ENCODE measurements at regions not wholly inside any gene's neighbourhood (a gene's known extent, or its start where the extent isn't known, plus 50 kb on each side); places are given as distances from the start of the nearest gene placed in this dataset.

DNA sequence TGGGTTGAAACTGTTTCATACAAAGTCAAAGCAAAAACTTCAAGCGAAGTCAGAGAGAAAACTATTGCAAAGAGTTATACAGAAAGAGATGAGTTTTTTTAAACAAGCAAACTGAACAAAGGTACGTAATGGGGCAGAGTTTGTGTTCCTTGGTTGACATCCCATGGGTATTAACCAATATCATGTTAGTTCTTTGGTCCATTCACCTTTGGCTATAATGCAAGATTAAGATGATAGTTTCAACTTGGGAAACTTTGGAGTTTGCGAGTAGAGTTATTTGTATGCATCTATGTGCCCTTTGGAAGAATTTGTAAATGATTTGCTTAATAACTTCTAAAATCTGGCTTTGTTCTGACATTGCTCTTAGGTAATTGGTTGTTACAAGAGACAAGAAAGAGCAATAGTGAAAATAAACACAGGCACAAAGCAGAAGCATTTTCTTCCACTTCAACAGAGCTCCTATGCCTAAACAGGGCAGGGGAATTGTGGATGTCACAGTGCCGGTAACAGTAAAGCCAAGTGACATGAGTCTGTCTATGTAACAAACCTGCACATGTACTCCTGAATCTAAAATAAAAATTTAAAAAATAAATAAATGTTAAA is 936.1 kb downstream of the SUCLG1 start:
- Mint-ChIP-seq H3K27ac (no peak overlapping the region), H3K36me3 (no peaks in the 10 kb centered on the region), H3K27me3 (ENCODE audit: low read depth in 2 of 2) (no peaks in the 10 kb centered on the region), H3K4me1 (no peaks in the 10 kb centered on the region), H3K9me3 (peaks cover 10 to 14% of the 10 kb centered on the region in 2 donors), H3K4me3 (no peak overlapping the region)
- Histone ChIP-seq H3K36me3 (ENCODE audit: control insufficient read depth, insufficient read depth, low read length) (no peaks in the 10 kb centered on the region), H3K4me1 (ENCODE audit: control insufficient read depth, insufficient read depth, low read length) (no peaks in the 10 kb centered on the region), H3K4me3 (ENCODE audit: low read length) (no peak overlapping the region), H3K27me3 (ENCODE audit: control insufficient read depth, insufficient read depth, low read length) (no peaks in the 10 kb centered on the region), H3K27ac (ENCODE audit: low read length) (no peak overlapping the region), H3K9me3 (ENCODE audit: control insufficient read depth, insufficient read depth, low read length) (no peaks in the 10 kb centered on the region)
- intact Hi-C loops (cut with micrococcal nuclease), result no loop called here
- TF ChIP-seq, protein P1, sequence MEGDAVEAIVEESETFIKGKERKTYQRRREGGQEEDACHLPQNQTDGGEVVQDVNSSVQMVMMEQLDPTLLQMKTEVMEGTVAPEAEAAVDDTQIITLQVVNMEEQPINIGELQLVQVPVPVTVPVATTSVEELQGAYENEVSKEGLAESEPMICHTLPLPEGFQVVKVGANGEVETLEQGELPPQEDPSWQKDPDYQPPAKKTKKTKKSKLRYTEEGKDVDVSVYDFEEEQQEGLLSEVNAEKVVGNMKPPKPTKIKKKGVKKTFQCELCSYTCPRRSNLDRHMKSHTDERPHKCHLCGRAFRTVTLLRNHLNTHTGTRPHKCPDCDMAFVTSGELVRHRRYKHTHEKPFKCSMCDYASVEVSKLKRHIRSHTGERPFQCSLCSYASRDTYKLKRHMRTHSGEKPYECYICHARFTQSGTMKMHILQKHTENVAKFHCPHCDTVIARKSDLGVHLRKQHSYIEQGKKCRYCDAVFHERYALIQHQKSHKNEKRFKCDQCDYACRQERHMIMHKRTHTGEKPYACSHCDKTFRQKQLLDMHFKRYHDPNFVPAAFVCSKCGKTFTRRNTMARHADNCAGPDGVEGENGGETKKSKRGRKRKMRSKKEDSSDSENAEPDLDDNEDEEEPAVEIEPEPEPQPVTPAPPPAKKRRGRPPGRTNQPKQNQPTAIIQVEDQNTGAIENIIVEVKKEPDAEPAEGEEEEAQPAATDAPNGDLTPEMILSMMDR (IDR thresholded peaks at IDR 0.05), result no peak
- WGBS (ENCODE audit: insufficient coverage), result 93% methylated on average over 3 of the region's 4 CpGs
- no peak for ATAC-seq
- DNase-seq, result no peak

GRCh38 chr2:83517727-83518368 is 941.2 kb downstream of the SUCLG1 start:
- Histone ChIP-seq H3K27ac (ENCODE audit: low read length) (no peak overlapping the region), H3K4me1 (ENCODE audit: control insufficient read depth, insufficient read depth, low read length) (no peaks in the 10 kb centered on the region), H3K9me3 (ENCODE audit: control insufficient read depth, insufficient read depth, low read length) (peaks cover 14% of the 10 kb centered on the region), H3K27me3 (ENCODE audit: control insufficient read depth, insufficient read depth, low read length) (no peaks in the 10 kb centered on the region), H3K36me3 (ENCODE audit: control insufficient read depth, insufficient read depth, low read length) (no peaks in the 10 kb centered on the region), H3K4me3 (ENCODE audit: low read length) (no peak overlapping the region)
- intact Hi-C loops (cut with micrococcal nuclease), result no loop called here
- Mint-ChIP-seq H3K27ac (no peak overlapping the region), H3K4me3 (no peak overlapping the region), H3K4me1 (no peaks in the 10 kb centered on the region), H3K36me3 (no peaks in the 10 kb centered on the region), H3K27me3 (ENCODE audit: low read depth in 2 of 2) (no peaks in the 10 kb centered on the region), H3K9me3 (peaks cover 6 to 9% of the 10 kb centered on the region in 2 donors)
- no peak for ATAC-seq
- DNase-seq, result no peak
- TF ChIP-seq, protein P1 (IDR thresholded peaks at IDR 0.05), result no peak
- 97% methylated on average over 42 of the region's 42 CpGs for WGBS (ENCODE audit: insufficient coverage)

DNA sequence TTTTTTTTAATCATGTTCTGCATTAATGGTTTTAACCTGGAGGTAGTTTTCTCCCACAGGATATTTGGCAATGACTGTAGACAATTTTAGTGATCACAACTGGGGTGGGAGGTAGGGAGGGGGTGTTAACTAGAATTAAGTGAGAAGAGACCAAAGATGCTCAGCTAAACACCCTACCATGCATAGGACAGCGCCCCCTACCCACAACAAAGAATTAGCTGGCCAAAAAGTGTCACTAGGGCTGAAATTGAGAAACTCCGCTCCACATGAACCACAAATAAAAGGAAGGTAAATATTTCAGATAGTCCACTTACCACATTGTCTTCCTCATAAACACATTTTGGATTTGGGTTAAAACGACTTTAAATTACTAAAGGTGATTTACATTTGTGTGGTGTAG is 942.6 kb downstream of the SUCLG1 start:
- Mint-ChIP-seq H3K9me3 (peaks cover 4 to 7% of the 10 kb centered on the region in 2 donors), H3K27ac (no peak overlapping the region), H3K4me1 (no peaks in the 10 kb centered on the region), H3K36me3 (no peaks in the 10 kb centered on the region), H3K4me3 (no peak overlapping the region), H3K27me3 (ENCODE audit: low read depth in 2 of 2) (no peaks in the 10 kb centered on the region)
- H3K36me3 ChIP-seq (ENCODE audit: control insufficient read depth, insufficient read depth, low read length), result no peaks in the 10 kb centered on the region
- no peak for ATAC-seq
- 67% methylated on average over 2 of the region's 3 CpGs for WGBS (ENCODE audit: insufficient coverage)
- TF ChIP-seq, protein P1 (IDR thresholded peaks at IDR 0.05), result no peak
- DNase-seq, result no peak
- no peaks in the 10 kb centered on the region for H3K27me3 ChIP-seq (ENCODE audit: control insufficient read depth, insufficient read depth, low read length)
- H3K4me3 ChIP-seq (ENCODE audit: low read length), result no peak overlapping the region
- intact Hi-C loops (cut with micrococcal nuclease), result no loop called here
- no peaks in the 10 kb centered on the region for H3K4me1 ChIP-seq (ENCODE audit: control insufficient read depth, insufficient read depth, low read length)
- no peak overlapping the region for H3K27ac ChIP-seq (ENCODE audit: low read length)
- H3K9me3 ChIP-seq (ENCODE audit: control insufficient read depth, insufficient read depth, low read length), result peaks cover 14% of the 10 kb centered on the region

DNA sequence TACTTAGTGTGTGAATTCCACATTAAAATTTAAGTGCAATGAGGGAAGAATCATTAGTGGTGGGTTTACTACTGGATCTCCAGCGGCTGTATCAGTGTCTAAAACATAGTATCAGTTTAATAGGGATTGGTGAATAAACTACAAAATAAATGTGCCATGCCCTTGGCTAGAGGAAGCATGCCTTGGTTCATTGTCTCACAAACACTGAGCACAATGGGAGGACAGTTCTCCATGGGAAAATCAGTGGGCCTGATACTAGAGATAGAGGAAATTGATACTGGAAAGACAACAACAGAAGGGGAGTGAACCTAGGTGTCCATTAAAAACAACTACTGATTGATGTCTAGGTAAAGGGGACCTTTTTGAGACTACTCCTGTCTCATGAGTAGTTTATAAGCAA is 971.6 kb downstream of the SUCLG1 start:
- no peak for DNase-seq

More for the DNA sequence above, 971.6 kb downstream of the SUCLG1 start:
- H3K36me3 Mint-ChIP-seq, result peaks cover 6% of the 10 kb centered on the region
- H3K9me3 Mint-ChIP-seq, result peaks cover 7 to 10% of the 10 kb centered on the region in 2 donors
- intact Hi-C loops (cut with micrococcal nuclease), result no loop called here
- no peak overlapping the region for H3K4me3 Mint-ChIP-seq
- ATAC-seq, result no peak
- TF ChIP-seq, protein P1 (IDR thresholded peaks at IDR 0.05), result no peak
- Histone ChIP-seq H3K4me1 (ENCODE audit: control insufficient read depth, insufficient read depth, low read length) (no peaks in the 10 kb centered on the region), H3K4me3 (ENCODE audit: low read length) (no peak overlapping the region), H3K27ac (ENCODE audit: low read length) (no peak overlapping the region), H3K36me3 (ENCODE audit: control insufficient read depth, insufficient read depth, low read length) (no peaks in the 10 kb centered on the region), H3K27me3 (ENCODE audit: control insufficient read depth, insufficient read depth, low read length) (no peaks in the 10 kb centered on the region), H3K9me3 (ENCODE audit: control insufficient read depth, insufficient read depth, low read length) (no peaks in the 10 kb centered on the region)
- no peak overlapping the region for H3K27ac Mint-ChIP-seq
- H3K27me3 Mint-ChIP-seq (ENCODE audit: low read depth in 2 of 2), result no peaks in the 10 kb centered on the region
- H3K4me1 Mint-ChIP-seq, result no peaks in the 10 kb centered on the region
- 73% methylated on average over 1 of the region's 1 CpG for WGBS (ENCODE audit: insufficient coverage)

All from natural killer cell (primary cell).